Natural killer cell (primary cell): ENCODE measurements at regions not wholly inside any gene's neighbourhood (a gene's known extent, or its start where the extent isn't known, plus 50 kb on each side); places are given as distances from the start of the nearest gene placed in this dataset.

Experiments used
- ATAC-seq, 3 donors: fragments of 150-1000 bp in 2 of 3; fragments of 200-7000 bp in 1 of 3; cut with Tn5 transposase; 1 replicate in 1 of 3; 2 replicates in 2 of 3; pipeline ENCODE4 v1.10.0; 2021; ENCODE audit warnings: mild to moderate bottlenecking in 2 of 3, moderate library complexity in 2 of 3
- DNase-seq, 2 donors: peaks; one replicate each; pipeline versions ENCODE4 v3.0.0 to v3.0.0-alpha.2; 2013 to 2021; ENCODE audit warnings: mixed read lengths in 1 of 2
- H3K27ac ChIP-seq: one replicate; pipeline ENCODE4 v1.5.1; 2013; ENCODE audit warnings: mild to moderate bottlenecking, low read length
- H3K27me3 ChIP-seq: one replicate; pipeline ENCODE4 v1.6.1; 2013; ENCODE audit warnings: low read length; ENCODE audit not compliant: control insufficient read depth, insufficient read depth
- H3K36me3 ChIP-seq: one replicate; pipeline ENCODE4 v1.6.1; 2013; ENCODE audit warnings: low read length; ENCODE audit not compliant: control insufficient read depth, insufficient read depth
- H3K4me1 ChIP-seq: one replicate; pipeline ENCODE4 v1.6.1; 2013; ENCODE audit warnings: low read length; ENCODE audit not compliant: control insufficient read depth, insufficient read depth
- H3K4me3 ChIP-seq: one replicate; pipeline ENCODE4 v1.5.1; 2013; ENCODE audit warnings: low read length
- H3K9me3 ChIP-seq: one replicate; pipeline ENCODE4 v1.6.1; 2013; ENCODE audit warnings: low read length; ENCODE audit not compliant: control insufficient read depth, insufficient read depth
- H3K27ac Mint-ChIP-seq, 2 donors: one replicate each; pipeline ENCODE4 v1.8.0; 2022; ENCODE audit warnings: mild to moderate bottlenecking in 2 of 2, mixed read lengths in 2 of 2, moderate library complexity in 1 of 2
- H3K27me3 Mint-ChIP-seq, 2 donors: one replicate each; pipeline ENCODE4 v1.8.0; 2022; ENCODE audit warnings: low read depth in 2 of 2, mixed read lengths in 2 of 2
- H3K36me3 Mint-ChIP-seq: one replicate; pipeline ENCODE4 v1.8.0; 2022; ENCODE audit warnings: mixed read lengths
- H3K4me1 Mint-ChIP-seq, 2 donors: one replicate each; pipeline ENCODE4 v1.8.0; 2022; ENCODE audit warnings: mixed read lengths in 2 of 2
- H3K4me3 Mint-ChIP-seq: one replicate; pipeline ENCODE4 v1.8.0; 2022; ENCODE audit warnings: mild to moderate bottlenecking, moderate library complexity, mixed read lengths
- H3K9me3 Mint-ChIP-seq, 2 donors: one replicate each; pipeline ENCODE4 v1.8.0; 2022; ENCODE audit warnings: mixed read lengths in 2 of 2
- WGBS: methylation state at CpG from one replicate; pipeline ENCODE4 v1.1.7; 2013; ENCODE audit warnings: missing lambda C conversion rate; ENCODE audit not compliant: insufficient coverage; 5-methylcytosine and 5-hydroxymethylcytosine counted together
- intact Hi-C: fragments of 100-400 bp; cut with micrococcal nuclease; formaldehyde crosslinking; loops from one replicate; pipeline ENCODE4 v1.14.2; 2022
- TF ChIP-seq, protein P1 (sequence below): fragments of 200-600 bp; IDR thresholded peaks from one replicate; pipeline ENCODE4 v1.8.0; 2022; ENCODE audit warnings: antibody characterized with exemption

GRCh38 chr1:38238294-38238693, 191.7 kb upstream of the POU3F1 start:
- TF ChIP-seq, protein P1, sequence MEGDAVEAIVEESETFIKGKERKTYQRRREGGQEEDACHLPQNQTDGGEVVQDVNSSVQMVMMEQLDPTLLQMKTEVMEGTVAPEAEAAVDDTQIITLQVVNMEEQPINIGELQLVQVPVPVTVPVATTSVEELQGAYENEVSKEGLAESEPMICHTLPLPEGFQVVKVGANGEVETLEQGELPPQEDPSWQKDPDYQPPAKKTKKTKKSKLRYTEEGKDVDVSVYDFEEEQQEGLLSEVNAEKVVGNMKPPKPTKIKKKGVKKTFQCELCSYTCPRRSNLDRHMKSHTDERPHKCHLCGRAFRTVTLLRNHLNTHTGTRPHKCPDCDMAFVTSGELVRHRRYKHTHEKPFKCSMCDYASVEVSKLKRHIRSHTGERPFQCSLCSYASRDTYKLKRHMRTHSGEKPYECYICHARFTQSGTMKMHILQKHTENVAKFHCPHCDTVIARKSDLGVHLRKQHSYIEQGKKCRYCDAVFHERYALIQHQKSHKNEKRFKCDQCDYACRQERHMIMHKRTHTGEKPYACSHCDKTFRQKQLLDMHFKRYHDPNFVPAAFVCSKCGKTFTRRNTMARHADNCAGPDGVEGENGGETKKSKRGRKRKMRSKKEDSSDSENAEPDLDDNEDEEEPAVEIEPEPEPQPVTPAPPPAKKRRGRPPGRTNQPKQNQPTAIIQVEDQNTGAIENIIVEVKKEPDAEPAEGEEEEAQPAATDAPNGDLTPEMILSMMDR = no peak
- no peak for ATAC-seq
- H3K9me3 Mint-ChIP-seq = no peaks in the 10 kb centered on the region
- no peaks in the 10 kb centered on the region for H3K4me1 Mint-ChIP-seq
- intact Hi-C loops = no loop called here
- H3K27me3 Mint-ChIP-seq = peaks cover 8 to 13% of the 10 kb centered on the region in 2 donors
- 82% methylated on average over 5 of the region's 5 CpGs for WGBS
- Histone ChIP-seq H3K27ac (no peak overlapping the region), H3K4me1 (no peaks in the 10 kb centered on the region), H3K36me3 (no peaks in the 10 kb centered on the region), H3K27me3 (no peaks in the 10 kb centered on the region), H3K9me3 (no peaks in the 10 kb centered on the region), H3K4me3 (no peak overlapping the region)
- no peak for DNase-seq
- no peak overlapping the region for H3K4me3 Mint-ChIP-seq
- H3K27ac Mint-ChIP-seq = no peak overlapping the region
- no peaks in the 10 kb centered on the region for H3K36me3 Mint-ChIP-seq

GRCh38 chr1:38235705-38236104, 189.1 kb upstream of the POU3F1 start:
- Mint-ChIP-seq H3K4me1 (no peaks in the 10 kb centered on the region), H3K9me3 (no peaks in the 10 kb centered on the region), H3K27me3 (peaks cover 8 to 13% of the 10 kb centered on the region in 2 donors), H3K27ac (no peak overlapping the region), H3K36me3 (no peaks in the 10 kb centered on the region), H3K4me3 (no peak overlapping the region)
- no peak overlapping the region for H3K27ac ChIP-seq
- H3K4me3 ChIP-seq = no peak overlapping the region
- no peaks in the 10 kb centered on the region for H3K36me3 ChIP-seq
- intact Hi-C loops = no loop called here
- H3K27me3 ChIP-seq = no peaks in the 10 kb centered on the region
- no peaks in the 10 kb centered on the region for H3K4me1 ChIP-seq
- TF ChIP-seq, protein P1 = no peak
- 74% methylated on average over 3 of the region's 3 CpGs for WGBS
- DNase-seq (no peak), ATAC-seq (no peak)
- H3K9me3 ChIP-seq = no peaks in the 10 kb centered on the region

- ATAC-seq (no peak), DNase-seq (no peak)
- Histone ChIP-seq H3K27ac (no peak overlapping the region), H3K4me3 (no peak overlapping the region), H3K27me3 (no peaks in the 10 kb centered on the region), H3K9me3 (no peaks in the 10 kb centered on the region), H3K4me1 (no peaks in the 10 kb centered on the region), H3K36me3 (no peaks in the 10 kb centered on the region)
- H3K27ac Mint-ChIP-seq = no peak overlapping the region
- H3K36me3 Mint-ChIP-seq = no peaks in the 10 kb centered on the region
- no peak overlapping the region for H3K4me3 Mint-ChIP-seq
- peaks cover 24 to 36% of the 10 kb centered on the region in 2 donors for H3K27me3 Mint-ChIP-seq
- 86% methylated on average over 1 of the region's 1 CpG for WGBS
- intact Hi-C loops = no loop called here
- H3K4me1 Mint-ChIP-seq = no peaks in the 10 kb centered on the region
- TF ChIP-seq, protein P1 = no peak
- H3K9me3 Mint-ChIP-seq = no peaks in the 10 kb centered on the region
Measured at GRCh38 chr1:38231941-38232340, 185.3 kb upstream of the POU3F1 start.

GRCh38 chr1:38228718-38229117, 182.1 kb upstream of the POU3F1 start:
- H3K9me3 Mint-ChIP-seq = no peaks in the 10 kb centered on the region
- 68% methylated on average over 3 of the region's 3 CpGs for WGBS

More at GRCh38 chr1:38228718-38229117, 182.1 kb upstream of the POU3F1 start:
- TF ChIP-seq, protein P1 = no peak
- no peaks in the 10 kb centered on the region for H3K9me3 ChIP-seq
- ATAC-seq = no peak
- intact Hi-C loops = no loop called here
- H3K27me3 ChIP-seq = no peaks in the 10 kb centered on the region
- H3K4me1 Mint-ChIP-seq = no peaks in the 10 kb centered on the region
- no peak overlapping the region for H3K27ac Mint-ChIP-seq
- no peak overlapping the region for H3K4me3 Mint-ChIP-seq
- no peaks in the 10 kb centered on the region for H3K36me3 ChIP-seq
- H3K4me3 ChIP-seq = no peak overlapping the region
- no peaks in the 10 kb centered on the region for H3K36me3 Mint-ChIP-seq
- no peak for DNase-seq
- H3K27me3 Mint-ChIP-seq = peaks cover 12 to 37% of the 10 kb centered on the region in 2 donors
- no peaks in the 10 kb centered on the region for H3K4me1 ChIP-seq
- H3K27ac ChIP-seq = no peak overlapping the region
